ENCODE measurements at regions not wholly inside any gene's neighbourhood (a gene's known extent, or its start where the extent isn't known, plus 50 kb on each side); places are given as distances from the start of the nearest gene placed in this dataset.

- peaks cover 6% of the 10 kb centered on the region; the same call in 1 of the 2 replicates for H4K20me1 ChIP-seq (replicated peaks; ENCODE audit: insufficient read depth)
- H3K27me3 ChIP-seq (ENCODE audit: insufficient read depth), result no peaks in the 10 kb centered on the region
- no peak overlapping the region for H2AFZ ChIP-seq
- H3K4me2 ChIP-seq, result no peak overlapping the region
- DNase-seq (ENCODE audit: low spot score) (no peak), ATAC-seq (no peak)
- no peak overlapping the region for H3K27ac ChIP-seq (ENCODE audit: low read depth)
- H3K79me2 ChIP-seq (replicated peaks; ENCODE audit: insufficient read depth), result peaks cover 14% of the 10 kb centered on the region
- peaks cover 17% of the 10 kb centered on the region for H3K9me2 ChIP-seq (ENCODE audit: insufficient read depth)
- TF ChIP-seq ETS1 (IDR thresholded peaks at IDR 0.05) (no peak), ZNF331 (CRISPR knock-in tag; IDR thresholded peaks at IDR 0.05; ENCODE audit: low read depth) (no peak), NANOG (IDR thresholded peaks at IDR 0.05; ENCODE audit: borderline replicate concordance) (no peak), JUNB (IDR thresholded peaks at IDR 0.05; ENCODE audit: unreplicated experiment) (no peak), ZNF462 (CRISPR knock-in tag; IDR thresholded peaks at IDR 0.05) (no peak), STAT1 (IDR thresholded peaks at IDR 0.05; ENCODE audit: unreplicated experiment) (no peak), EZH2 (IDR thresholded peaks at IDR 0.05; ENCODE audit: low read depth, unreplicated experiment) (no peak)
- H3K27ac Mint-ChIP-seq, result no peak overlapping the region
- H3K36me3 Mint-ChIP-seq (ENCODE audit: low read depth), result no peaks in the 10 kb centered on the region
- no peaks in the 10 kb centered on the region for H3K9me3 Mint-ChIP-seq
- H3K4me3 ChIP-seq, result no peak overlapping the region
- no peaks in the 10 kb centered on the region for H3K36me3 ChIP-seq (ENCODE audit: insufficient read depth)
- H3K27me3 Mint-ChIP-seq (ENCODE audit: insufficient read depth, low read depth, poor library complexity), result peaks cover 2% of the 10 kb centered on the region
- no peaks in the 10 kb centered on the region for H3F3A ChIP-seq (replicated peaks; ENCODE audit: low read depth)
- no peak overlapping the region for H3K4me3 Mint-ChIP-seq
- peaks cover 12% of the 10 kb centered on the region; the same call in 2 of the 3 replicates for H3K4me1 Mint-ChIP-seq
- peaks cover 22% of the 10 kb centered on the region for H3K4me1 ChIP-seq (ENCODE audit: insufficient read depth)
These were observed 442.3 kb downstream of the FGF9 start for GRCh38 chr13:22112956-22113745.

Measured in GM23338 (cell line).